CD14-positive monocyte (primary cell): ENCODE measurements at regions not wholly inside any gene's neighbourhood (a gene's known extent, or its start where the extent isn't known, plus 50 kb on each side); places are given as distances from the start of the nearest gene placed in this dataset.

Source experiments
- DNase-seq, 3 donors: peaks; one replicate each; pipeline ENCODE4 v3.0.0-alpha.2; 2011 to 2022
- H2AFZ ChIP-seq: 2 replicates; pipeline ENCODE4 v1.6.0; 2012; ENCODE audit warnings: mild to moderate bottlenecking, low read depth, low read length, inconsistent platforms; ENCODE audit not compliant: insufficient read depth, poor library complexity, severe bottlenecking
- H3K27ac ChIP-seq, 2 donors: 1 replicate in 1 of 2; 2 replicates in 1 of 2; pipeline ENCODE4 v1.5.1; 2012 to 2013; ENCODE audit warnings: low read length in 2 of 2, control low read depth in 1 of 2, inconsistent platforms in 1 of 2, low read depth in 1 of 2, mild to moderate bottlenecking in 1 of 2
- H3K27me3 ChIP-seq, 2 donors: one replicate each; pipeline versions ENCODE4 v1.6.0 to v1.6.1; 2011 to 2013; ENCODE audit warnings: low read length in 2 of 2; ENCODE audit not compliant: control insufficient read depth in 2 of 2, insufficient read depth in 2 of 2
- H3K36me3 ChIP-seq, 2 donors: replicated peaks in 1 of 2; 1 replicate in 1 of 2; 2 replicates in 1 of 2; pipeline versions ENCODE4 v1.5.1 to v1.6.1; 2012 to 2013; ENCODE audit warnings: low read length in 2 of 2, control low read depth in 1 of 2, inconsistent platforms in 1 of 2, mild to moderate bottlenecking in 1 of 2; ENCODE audit not compliant: insufficient read depth in 2 of 2, control insufficient read depth in 1 of 2
- H3K4me1 ChIP-seq, 2 donors: 1 replicate in 1 of 2; 2 replicates in 1 of 2; pipeline versions ENCODE4 v1.5.1 to v1.6.1; 2012 to 2013; ENCODE audit warnings: low read length in 2 of 2, control low read depth in 1 of 2, inconsistent platforms in 1 of 2, mild to moderate bottlenecking in 1 of 2, moderate library complexity in 1 of 2; ENCODE audit not compliant: insufficient read depth in 2 of 2, control insufficient read depth in 1 of 2
- H3K4me2 ChIP-seq: replicated peaks from 2 replicates; pipeline ENCODE3; 2012; ENCODE audit warnings: low read length, moderate library complexity, mild to moderate bottlenecking; ENCODE audit not compliant: poor library complexity, severe bottlenecking; ENCODE audit errors: extremely low read depth
- H3K4me3 ChIP-seq, 3 experiments: fragments of 200-600 bp in 1 of 3; sonication (generic) in 1 of 3; replicated peaks in 1 of 3; 1 replicate in 2 of 3; 2 replicates in 1 of 3; pipeline ENCODE4 v1.5.1; 2011 to 2013; ENCODE audit warnings: low read length in 3 of 3, mild to moderate bottlenecking in 3 of 3, control low read depth in 2 of 3, low read depth in 2 of 3, inconsistent platforms in 1 of 3, moderate library complexity in 1 of 3
- H3K79me2 ChIP-seq: 2 replicates; pipeline ENCODE4 v1.6.0; 2012; ENCODE audit warnings: mild to moderate bottlenecking, control low read depth, inconsistent platforms, low read length, moderate library complexity; ENCODE audit not compliant: insufficient read depth
- H3K9ac ChIP-seq: 2 replicates; pipeline ENCODE4 v1.6.0; 2017; ENCODE audit warnings: low read length, mild to moderate bottlenecking; ENCODE audit not compliant: insufficient read depth, poor library complexity, severe bottlenecking
- H3K9me3 ChIP-seq, 2 donors: replicated peaks in 1 of 2; 1 replicate in 1 of 2; 2 replicates in 1 of 2; pipeline versions ENCODE4 v1.5.1 to v1.6.1; 2012 to 2013; ENCODE audit warnings: low read length in 2 of 2, control low read depth in 1 of 2; ENCODE audit not compliant: control insufficient read depth in 1 of 2, insufficient read depth in 1 of 2
- H4K20me1 ChIP-seq: 2 replicates; pipeline ENCODE4 v1.6.0; 2012; ENCODE audit warnings: mild to moderate bottlenecking, low read length, control low read depth, moderate library complexity; ENCODE audit not compliant: insufficient read depth
- H3K27ac Mint-ChIP-seq, 7 donors: one replicate each; pipeline ENCODE4 v1.8.0; 2020; ENCODE audit warnings: mild to moderate bottlenecking in 7 of 7, mixed read lengths in 7 of 7, moderate library complexity in 6 of 7, inconsistent platforms in 2 of 7
- H3K27me3 Mint-ChIP-seq, 3 donors: one replicate each; pipeline ENCODE4 v1.8.0; 2021 to 2022; ENCODE audit warnings: low read depth in 3 of 3, mild to moderate bottlenecking in 3 of 3, mixed read lengths in 3 of 3, moderate library complexity in 3 of 3, inconsistent platforms in 1 of 3
- H3K36me3 Mint-ChIP-seq, 2 donors: one replicate each; pipeline ENCODE4 v1.8.0; 2020; ENCODE audit warnings: mixed read lengths in 2 of 2, inconsistent platforms in 1 of 2, mild to moderate bottlenecking in 1 of 2
- H3K4me1 Mint-ChIP-seq: one replicate; pipeline ENCODE4 v1.8.0; 2020; ENCODE audit warnings: mild to moderate bottlenecking, mixed read lengths
- H3K4me3 Mint-ChIP-seq, 2 donors: one replicate each; pipeline ENCODE4 v1.8.0; 2020; ENCODE audit warnings: mild to moderate bottlenecking in 2 of 2, mixed read lengths in 2 of 2, moderate library complexity in 1 of 2
- H3K9me3 Mint-ChIP-seq, 7 donors: one replicate each; pipeline ENCODE4 v1.8.0; 2020 to 2022; ENCODE audit warnings: mixed read lengths in 7 of 7, mild to moderate bottlenecking in 6 of 7, moderate library complexity in 6 of 7, inconsistent platforms in 2 of 7
- WGBS: methylation state at CpG from one replicate; pipeline ENCODE4 v1.1.5; 2013; ENCODE audit warnings: missing lambda C conversion rate; ENCODE audit not compliant: insufficient coverage; 5-methylcytosine and 5-hydroxymethylcytosine counted together
- intact Hi-C, 2 donors: fragments of 100-400 bp; cut with micrococcal nuclease; formaldehyde crosslinking; loops; one replicate each; pipeline versions ENCODE4 v1.15.0 to v1.15.1; 2023
- TF ChIP-seq, protein P1 (sequence below): fragments of 200-600 bp; IDR thresholded peaks from one replicate; pipeline ENCODE4 v1.8.0; 2022; ENCODE audit warnings: antibody characterized with exemption, mild to moderate bottlenecking

DNA sequence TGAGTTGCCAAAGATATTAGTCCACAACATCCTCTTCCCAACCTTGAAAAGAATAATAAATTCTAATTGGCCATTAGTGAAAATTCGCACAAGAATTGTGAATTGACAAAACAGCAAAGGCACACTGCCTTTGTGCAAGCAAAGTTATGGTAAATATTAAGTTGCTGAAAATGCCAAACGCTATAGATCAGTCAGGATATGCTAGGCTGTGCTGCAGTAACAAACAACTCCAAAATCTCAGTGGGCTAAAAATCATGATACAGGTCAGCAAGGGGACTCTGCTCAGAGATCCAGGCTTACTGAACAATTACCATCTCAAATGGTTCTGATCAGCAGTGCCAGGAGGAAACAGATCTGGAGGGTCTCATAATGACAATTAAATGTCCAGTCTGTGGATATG, 238.0 kb upstream of the IGF1R start:
- Histone ChIP-seq H3K27me3 (no peaks in the 10 kb centered on the region), H4K20me1 (no peaks in the 10 kb centered on the region), H3K4me2 (no peak overlapping the region), H3K79me2 (no peaks in the 10 kb centered on the region), H2AFZ (no peak overlapping the region), H3K4me1 (no peaks in the 10 kb centered on the region), H3K9me3 (no peaks in the 10 kb centered on the region), H3K27ac (no peak overlapping the region), H3K4me3 (no peak overlapping the region), H3K36me3 (no peaks in the 10 kb centered on the region), H3K9ac (no peak overlapping the region)
- DNase-seq: no peak
- Mint-ChIP-seq H3K4me3 (no peak overlapping the region), H3K4me1 (no peaks in the 10 kb centered on the region), H3K36me3 (no peaks in the 10 kb centered on the region), H3K27me3 (peaks cover 0 to 9% (median 4%) of the 10 kb centered on the region in 3 donors), H3K9me3 (peaks cover 0 to 5% (median 1%) of the 10 kb centered on the region in 7 donors), H3K27ac (no peak overlapping the region)
- intact Hi-C loops: no loop called here
- 89% methylated on average over 1 of the region's 2 CpGs for WGBS
- TF ChIP-seq, protein P1, sequence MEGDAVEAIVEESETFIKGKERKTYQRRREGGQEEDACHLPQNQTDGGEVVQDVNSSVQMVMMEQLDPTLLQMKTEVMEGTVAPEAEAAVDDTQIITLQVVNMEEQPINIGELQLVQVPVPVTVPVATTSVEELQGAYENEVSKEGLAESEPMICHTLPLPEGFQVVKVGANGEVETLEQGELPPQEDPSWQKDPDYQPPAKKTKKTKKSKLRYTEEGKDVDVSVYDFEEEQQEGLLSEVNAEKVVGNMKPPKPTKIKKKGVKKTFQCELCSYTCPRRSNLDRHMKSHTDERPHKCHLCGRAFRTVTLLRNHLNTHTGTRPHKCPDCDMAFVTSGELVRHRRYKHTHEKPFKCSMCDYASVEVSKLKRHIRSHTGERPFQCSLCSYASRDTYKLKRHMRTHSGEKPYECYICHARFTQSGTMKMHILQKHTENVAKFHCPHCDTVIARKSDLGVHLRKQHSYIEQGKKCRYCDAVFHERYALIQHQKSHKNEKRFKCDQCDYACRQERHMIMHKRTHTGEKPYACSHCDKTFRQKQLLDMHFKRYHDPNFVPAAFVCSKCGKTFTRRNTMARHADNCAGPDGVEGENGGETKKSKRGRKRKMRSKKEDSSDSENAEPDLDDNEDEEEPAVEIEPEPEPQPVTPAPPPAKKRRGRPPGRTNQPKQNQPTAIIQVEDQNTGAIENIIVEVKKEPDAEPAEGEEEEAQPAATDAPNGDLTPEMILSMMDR: no peak

DNA sequence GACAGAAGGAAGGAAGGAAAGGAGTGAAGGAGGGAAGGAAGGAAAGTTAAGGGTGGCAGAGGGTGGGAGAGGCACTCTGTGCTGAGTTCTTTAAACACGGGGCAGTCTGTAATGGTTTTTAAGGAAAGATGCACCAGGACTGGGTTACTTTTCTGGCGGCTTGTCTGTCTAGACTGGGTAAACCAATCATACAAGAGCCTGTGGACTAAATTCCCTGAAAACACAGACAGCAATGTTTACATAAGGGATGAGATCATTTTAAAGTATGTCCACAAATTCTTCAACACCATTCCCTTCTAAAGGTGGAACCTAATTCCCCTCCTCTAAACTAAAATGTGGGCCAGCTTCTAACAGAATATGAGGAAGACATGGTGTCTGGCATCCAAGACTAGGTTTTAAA, 235.5 kb upstream of the IGF1R start:
- H3K4me3 ChIP-seq: no peak overlapping the region
- H3K36me3 ChIP-seq: no peaks in the 10 kb centered on the region
- Mint-ChIP-seq H3K36me3 (no peaks in the 10 kb centered on the region), H3K4me3 (no peak overlapping the region), H3K9me3 (peaks cover 0 to 5% (median 1%) of the 10 kb centered on the region in 7 donors), H3K27ac (no peak overlapping the region), H3K4me1 (no peaks in the 10 kb centered on the region), H3K27me3 (peaks cover 2 to 10% (median 2%) of the 10 kb centered on the region in 3 donors)
- intact Hi-C loops: no loop called here
- no peaks in the 10 kb centered on the region for H3K79me2 ChIP-seq
- WGBS: no CpG with 5 or more reads among the region's 2 CpGs
- no peak overlapping the region for H2AFZ ChIP-seq
- no peak overlapping the region for H3K27ac ChIP-seq
- TF ChIP-seq, protein P1: no peak
- H4K20me1 ChIP-seq: no peaks in the 10 kb centered on the region
- no peak overlapping the region for H3K4me2 ChIP-seq
- no peaks in the 10 kb centered on the region for H3K4me1 ChIP-seq
- H3K9ac ChIP-seq: no peak overlapping the region
- no peaks in the 10 kb centered on the region for H3K27me3 ChIP-seq
- DNase-seq: no peak
- no peaks in the 10 kb centered on the region for H3K9me3 ChIP-seq
